ENCODE measurements at regions not wholly inside any gene's neighbourhood (a gene's known extent, or its start where the extent isn't known, plus 50 kb on each side); places are given as distances from the start of the nearest gene placed in this dataset.

DNA sequence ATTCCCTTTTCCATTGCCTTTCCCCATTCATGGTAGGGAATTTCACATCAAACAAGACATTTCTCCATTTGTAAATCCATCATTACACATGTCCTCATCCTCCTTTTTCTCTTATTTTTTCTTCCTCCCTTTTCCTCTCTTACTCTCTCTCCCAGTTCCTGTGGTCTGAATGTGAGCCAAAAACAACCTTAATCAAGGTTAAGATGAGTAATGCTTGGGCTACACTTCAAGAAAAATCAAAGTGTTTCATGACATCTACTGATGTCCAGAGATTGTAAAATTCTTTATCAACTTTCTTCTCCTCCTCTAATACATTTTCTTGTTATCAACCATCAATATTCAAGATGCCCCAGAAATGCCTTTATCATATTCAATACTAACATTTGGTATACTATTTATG, 172.5 kb upstream of the PRNP start:
- DNase-seq (ENCODE audit: low read depth): peak; percentile 90

DNA sequence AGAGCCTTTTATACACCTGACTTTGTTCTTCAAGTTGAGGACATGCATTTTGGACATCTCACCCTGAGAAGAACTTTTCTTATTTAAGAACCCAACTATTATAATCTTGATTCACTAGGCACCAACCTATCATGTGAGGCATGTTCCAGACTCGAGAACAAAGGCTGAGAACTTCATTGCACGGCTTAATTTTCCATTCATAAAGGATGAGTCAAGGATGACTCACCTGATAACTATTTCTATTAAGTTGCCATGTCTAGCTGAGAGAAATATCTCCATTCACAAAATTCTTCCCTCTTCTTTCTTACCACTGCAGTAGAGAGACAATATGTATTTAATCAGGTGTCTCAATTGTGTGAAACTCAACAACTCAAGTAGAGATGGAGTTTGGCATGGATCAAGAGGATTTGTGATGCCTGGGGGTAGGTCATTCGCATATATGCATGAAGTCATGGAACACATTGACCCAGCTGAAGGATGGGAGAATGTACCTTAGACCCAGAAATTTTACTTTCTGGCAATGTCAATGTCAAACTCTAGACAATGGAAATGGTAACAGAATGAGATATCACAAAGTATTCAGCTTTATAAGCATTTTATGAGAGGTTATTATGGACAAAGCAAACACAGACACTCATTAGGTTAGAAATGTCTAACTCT, 173.2 kb upstream of the PRNP start:
- peak; percentile 97 for DNase-seq (ENCODE audit: low read depth)

DNA sequence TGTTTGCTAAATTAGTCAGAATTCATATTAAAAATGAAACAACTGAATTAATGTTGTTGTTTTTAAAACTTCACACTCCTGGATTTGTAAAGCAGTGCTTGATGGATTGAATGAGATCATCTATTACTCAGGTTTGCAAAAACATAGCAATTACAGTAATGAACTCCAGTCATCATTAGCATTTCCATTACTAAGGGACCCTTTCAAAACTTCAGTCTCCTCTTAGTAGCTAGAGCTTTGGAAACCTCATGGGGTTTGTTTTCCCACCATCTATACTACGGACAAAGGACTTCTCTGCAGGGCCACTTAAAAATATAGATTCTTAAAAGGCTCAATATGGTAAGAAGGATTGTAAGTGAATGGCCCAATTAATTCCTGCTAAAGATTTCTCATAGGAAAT, 174.5 kb upstream of the PRNP start:
- DNase-seq (ENCODE audit: low read depth): no peak

DNA sequence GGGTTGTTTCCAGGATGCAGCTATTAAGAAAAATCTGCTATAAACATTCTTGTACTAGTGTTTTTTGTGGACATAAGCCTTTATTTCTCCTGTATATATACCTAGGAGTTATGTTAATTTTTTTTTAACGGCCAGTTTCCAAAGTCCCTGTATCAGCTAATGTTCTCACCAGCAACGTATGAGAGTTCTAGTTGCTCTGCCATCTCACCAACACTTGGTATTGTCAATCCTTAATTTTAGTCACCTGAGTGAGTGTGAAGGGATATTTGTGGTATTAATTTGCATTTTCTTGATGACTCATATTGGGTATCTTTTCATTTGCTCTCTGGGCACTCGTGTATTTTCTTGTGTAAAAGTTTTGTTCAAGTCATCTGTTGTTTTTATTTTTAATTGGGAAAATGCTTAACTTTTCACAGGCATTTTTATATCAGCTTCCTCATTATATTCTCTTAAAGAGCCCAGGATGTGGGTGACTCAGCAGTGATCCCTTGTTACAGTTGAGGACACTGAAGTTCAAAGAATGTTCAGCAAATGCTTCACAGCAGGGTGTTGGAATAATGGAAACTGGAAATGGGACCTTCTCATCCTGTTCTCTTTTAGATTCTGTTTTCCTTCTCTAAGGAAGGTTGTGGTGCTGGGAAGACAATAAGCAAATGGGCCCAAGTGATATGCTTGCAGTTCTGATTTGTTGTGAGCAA, 176.3 kb upstream of the PRNP start:
- DNase-seq (ENCODE audit: low read depth): peak; percentile 64

DNA sequence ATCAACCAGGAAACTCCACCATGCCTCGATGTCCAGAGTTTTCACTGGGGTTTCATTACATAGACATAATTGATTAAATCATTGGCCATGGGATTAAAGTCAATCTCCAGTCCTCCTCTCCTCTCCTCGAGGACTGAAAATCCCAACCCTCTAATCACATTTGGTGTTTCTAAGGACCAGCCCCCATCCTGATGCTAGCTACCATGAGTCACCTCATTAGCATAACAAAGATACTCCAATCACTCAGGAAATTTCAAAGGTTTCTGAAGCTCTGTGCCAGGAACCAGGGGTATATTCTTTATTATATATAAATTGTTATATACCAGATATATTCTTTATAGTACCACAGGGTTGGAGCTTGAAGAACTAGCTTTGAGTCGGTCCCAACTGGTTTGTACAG, 177.5 kb upstream of the PRNP start:
- DNase-seq (ENCODE audit: low read depth): no peak

DNA sequence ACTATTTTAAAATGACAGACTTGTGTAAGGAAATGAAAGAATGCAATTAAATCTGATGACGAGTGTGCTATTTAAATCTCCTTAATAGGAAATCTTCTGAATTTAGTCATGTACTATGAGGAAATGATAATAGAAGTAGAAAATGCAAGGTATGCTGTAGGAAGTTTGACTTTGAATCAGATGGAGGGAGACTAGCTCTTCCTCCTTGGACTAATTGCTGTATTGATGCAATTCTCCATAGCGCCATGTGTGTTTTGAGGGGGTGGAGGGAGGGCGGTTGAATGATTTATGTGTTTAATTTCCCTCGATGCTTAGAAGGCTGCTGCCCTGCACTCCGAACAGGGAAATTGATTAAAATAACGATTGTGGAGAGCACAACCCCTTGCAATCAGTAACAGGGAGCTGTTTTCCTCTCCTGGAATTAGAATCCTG, 179.0 kb upstream of the PRNP start:
- peak; percentile 65 for DNase-seq (ENCODE audit: low read depth)

DNA sequence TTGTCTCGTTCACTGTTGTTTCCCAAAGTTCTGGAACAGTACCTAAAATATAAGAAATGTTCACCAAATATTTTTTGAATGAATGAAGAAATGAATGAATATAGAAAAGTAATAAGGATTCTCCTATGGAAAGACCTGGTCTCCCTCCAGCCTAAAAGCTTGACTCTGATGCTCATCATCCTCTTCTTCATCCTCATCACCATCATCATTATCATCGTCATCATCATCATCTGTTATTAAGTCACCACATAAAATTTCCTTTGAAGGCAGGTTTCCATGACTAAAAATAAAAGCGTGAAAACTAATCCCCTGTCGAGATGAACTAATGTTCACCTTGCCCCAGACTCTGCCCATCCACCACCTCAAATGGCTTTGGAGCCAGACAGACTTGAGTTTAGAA, 181.4 kb upstream of the PRNP start:
- DNase-seq (ENCODE audit: low read depth): no peak

DNA sequence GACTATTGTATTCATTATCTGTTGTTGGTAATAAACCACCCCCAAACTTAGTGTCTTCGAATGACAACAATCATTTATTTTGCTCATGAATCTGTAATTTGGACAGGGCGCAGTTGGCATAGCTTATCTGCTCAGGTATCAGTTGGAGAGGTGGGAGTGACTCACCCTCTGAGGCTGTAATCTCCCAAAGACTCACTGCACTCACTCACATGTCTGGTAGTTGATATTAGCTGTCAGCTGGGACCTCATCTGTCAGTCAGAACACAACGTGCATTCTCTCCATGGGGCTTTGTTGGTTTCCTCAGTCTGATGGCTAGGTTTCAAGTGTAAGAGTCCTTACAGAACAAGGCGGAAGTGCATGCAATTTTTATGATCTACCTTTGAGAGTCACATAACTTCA, 183.5 kb upstream of the PRNP start:
- DNase-seq (ENCODE audit: low read depth): no peak

DNA sequence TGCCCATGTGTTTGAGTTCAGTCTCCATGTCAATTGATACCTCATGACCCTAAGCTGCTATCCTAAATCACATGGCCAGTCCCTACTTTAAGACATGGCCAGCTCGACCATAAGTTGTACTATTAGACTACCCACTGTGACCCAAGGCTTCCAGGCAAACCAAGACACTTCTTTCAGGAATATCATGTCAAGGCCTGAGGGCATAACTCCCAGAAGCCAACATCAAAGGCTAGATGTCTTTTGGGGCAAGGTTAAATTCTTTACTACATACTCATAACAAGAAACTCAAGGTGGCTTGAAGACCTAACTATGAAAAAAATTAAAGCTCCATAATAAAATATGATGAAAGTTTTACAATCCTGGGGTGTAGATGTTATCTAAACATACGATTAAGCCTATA, 192.9 kb upstream of the PRNP start:
- DNase-seq (ENCODE audit: low read depth): no peak

DNA sequence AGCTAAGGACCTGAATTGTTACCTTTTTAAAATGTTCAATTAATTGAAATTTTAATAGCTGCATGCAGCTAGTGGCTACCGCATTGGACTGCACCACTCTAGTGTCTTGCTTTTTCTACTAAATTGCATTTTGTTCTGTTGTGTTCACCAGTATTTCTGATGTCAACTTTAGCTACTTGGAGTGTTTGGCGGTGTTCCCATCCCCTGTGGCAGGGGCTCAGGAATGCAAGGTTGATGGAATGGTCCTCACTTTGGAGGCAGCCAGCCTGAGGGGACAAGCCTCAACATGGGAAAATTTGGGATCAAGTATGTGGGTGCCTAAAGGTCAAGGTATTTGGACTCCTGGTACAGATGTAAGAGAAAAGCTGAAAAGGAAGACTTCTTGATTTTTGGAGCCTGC, 194.6 kb upstream of the PRNP start:
- DNase-seq (ENCODE audit: low read depth): no peak

DNA sequence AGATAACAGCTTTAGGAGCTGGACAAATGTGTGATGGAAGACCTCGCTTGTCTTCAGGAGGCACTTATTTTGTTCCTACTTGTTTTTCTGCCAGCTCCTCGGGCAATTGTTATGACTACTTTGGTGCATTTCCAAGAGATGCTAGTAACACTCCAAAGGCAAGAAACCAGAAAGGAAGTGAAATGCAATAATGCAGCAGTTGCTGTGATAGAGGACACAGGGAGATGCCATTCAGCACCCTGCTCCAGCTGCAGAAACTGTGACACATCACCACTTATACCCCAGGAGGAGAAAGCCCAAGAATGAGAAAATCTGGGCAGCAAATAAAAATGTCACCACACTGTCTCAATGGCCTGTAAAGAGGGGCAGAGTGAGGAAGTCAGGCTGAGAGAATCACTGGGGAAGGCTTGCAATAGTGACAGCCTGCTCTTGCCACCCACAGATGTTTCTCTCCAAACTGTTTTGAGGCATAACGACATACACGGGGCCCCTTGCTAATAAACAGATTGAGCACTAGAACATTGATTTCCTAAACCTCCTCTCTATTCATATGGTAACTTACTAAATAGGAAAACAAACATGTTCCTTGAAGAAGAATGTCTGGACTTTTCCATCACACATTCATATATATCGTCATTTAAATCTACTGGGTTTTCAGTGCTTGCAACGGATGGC, 195.5 kb upstream of the PRNP start:
- peak; percentile 49 for DNase-seq (ENCODE audit: low read depth)

DNA sequence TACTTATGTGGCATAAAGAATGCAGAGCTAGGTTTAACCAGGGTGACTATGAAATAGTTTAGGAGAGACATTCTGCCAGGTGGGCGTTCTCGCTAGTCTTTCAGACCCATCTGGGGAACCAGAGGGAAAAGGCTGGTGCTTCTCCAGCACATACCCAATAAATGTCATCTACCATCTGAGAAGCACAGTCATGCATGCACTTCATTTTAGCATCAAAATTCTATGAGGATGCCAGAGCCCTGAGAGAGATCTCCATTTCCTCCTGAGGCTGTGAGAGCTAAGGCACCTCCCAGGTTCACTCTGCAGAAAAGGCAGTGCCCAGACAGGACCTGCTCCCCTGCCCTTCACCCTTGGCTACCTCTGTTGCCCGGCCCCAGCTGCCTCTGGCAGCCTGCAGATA, 196.2 kb upstream of the PRNP start:
- no peak for DNase-seq (ENCODE audit: low read depth)

DNA sequence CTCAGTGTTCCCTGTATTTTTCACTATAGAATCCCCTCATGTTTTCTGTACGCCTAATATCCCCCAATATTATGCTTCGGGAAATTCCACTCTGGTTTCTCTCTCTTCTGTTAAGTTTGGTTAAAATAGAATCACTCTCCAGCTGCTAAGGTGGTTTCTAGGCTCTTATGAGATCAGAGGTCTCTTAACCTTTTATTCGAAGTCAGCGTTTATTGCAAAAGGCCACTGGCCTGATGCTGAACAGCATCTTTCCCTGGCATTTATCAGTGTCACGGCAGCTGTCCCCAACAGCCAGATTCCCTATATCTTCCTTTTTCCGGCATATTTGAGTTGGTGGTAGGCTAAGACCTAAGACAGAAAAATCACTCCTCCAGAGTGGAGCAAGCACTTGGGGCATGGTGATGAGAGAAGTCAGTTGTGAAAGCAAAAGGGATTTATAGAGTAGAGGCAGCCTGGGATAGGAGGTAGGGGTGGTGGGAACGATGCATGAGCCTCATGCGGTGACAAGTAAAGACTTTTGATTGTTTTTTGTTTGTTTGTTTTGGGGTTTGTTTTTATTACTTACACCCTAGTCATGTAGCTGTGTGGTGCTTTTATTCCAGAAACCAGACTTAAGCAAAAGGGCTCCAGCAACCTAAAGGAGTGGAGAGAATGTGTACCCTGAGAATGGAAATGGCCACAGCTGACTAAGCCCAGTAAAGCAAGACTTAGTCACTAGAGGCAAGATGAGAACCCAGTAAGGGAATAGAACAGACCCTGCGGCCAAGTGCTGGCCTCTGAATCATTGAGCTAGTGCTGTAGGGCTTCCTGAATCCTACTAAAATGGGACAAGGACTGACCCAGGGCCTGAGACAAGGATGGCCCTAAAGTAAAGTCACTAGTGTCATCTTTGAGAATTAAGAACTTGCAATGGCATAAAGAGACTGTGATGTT, 197.6 kb upstream of the PRNP start:
- DNase-seq (ENCODE audit: low read depth): peak; percentile 84

DNA sequence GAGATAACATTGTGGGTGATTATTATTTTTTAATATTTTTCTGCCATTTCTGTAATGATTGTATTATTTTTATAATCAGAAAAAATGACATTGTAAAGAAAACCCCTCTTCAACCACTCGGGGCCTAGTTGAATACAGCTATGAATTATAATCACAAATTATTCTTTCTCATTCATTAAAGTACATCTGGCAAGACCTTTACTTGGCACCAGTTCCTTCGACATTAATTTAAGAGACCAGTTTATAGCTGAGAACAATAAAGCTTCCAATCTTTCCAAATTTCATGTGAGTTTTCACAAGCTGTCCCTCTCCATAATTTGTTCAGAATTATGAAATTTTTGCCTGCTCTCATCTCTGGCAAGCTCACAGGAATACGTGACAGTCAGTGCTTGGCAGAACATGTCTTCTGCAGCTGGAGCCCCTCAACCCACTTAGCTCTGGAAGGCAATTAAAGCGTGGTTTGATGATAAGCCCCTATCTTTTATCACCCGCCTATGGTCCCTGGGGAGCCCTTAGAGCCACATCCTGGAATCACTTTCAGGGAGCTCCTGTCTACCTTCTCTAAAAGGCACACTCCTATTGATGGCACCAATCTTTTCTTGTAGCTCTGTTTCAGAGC, 201.8 kb upstream of the PRNP start:
- DNase-seq (ENCODE audit: low read depth): no peak

DNA sequence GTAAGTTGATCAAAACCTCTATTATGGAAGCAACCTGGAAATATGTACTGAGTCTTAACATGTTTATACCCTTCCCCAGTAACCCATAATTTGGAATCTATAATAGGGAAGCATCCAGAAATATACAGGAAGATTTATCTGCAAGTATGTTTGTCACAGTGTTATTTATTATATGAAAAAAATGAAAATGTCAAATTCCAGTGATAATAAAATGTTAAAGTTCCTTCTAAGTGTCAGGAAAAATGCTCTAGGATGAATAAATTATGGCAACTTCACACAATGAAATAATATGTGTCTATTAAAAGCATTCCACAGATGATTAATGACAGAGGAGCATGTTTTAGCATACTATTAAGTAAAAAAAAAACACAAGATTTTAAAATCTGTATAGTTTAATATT, 202.3 kb upstream of the PRNP start:
- no peak for DNase-seq (ENCODE audit: low read depth)

DNA sequence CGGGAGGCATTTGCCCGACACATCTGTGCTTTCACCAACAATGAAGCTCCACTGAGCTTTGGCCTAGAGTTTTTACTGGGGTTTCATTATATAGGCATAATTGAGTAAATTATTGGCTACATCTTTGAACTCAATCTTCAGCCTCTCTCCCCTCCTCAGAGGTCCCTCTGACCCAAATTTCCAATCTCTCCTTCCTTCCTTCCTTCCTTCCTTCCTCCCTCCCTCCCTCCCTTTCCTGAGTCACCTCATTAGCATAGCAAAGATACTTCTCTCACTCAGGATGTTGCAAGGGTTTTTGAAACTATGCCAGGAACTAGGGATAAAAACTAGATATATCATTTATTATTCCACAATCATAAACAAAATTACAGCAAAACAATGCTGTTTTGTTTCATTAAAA, 202.8 kb upstream of the PRNP start:
- DNase-seq (ENCODE audit: low read depth): peak; percentile 56

DNA sequence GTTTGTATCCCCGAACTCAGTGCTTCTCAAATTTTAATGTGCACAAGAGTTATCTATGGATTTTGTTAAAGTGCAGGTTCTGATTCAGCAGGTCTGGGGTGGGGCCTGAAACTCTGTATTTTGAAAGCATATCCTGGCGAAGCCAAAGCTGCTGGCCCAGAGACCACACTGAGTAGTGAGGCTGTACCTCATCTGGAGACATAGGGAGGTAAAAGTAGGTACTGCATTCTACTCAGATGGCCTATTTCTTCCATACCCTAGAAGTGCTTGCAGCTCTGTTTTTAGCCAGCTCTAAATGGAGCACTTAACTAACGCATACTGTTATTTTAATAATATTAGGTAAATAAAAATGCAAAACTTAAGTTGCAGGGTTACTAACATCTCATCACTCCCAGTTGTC, 206.2 kb upstream of the PRNP start:
- no peak for DNase-seq (ENCODE audit: low read depth)

DNA sequence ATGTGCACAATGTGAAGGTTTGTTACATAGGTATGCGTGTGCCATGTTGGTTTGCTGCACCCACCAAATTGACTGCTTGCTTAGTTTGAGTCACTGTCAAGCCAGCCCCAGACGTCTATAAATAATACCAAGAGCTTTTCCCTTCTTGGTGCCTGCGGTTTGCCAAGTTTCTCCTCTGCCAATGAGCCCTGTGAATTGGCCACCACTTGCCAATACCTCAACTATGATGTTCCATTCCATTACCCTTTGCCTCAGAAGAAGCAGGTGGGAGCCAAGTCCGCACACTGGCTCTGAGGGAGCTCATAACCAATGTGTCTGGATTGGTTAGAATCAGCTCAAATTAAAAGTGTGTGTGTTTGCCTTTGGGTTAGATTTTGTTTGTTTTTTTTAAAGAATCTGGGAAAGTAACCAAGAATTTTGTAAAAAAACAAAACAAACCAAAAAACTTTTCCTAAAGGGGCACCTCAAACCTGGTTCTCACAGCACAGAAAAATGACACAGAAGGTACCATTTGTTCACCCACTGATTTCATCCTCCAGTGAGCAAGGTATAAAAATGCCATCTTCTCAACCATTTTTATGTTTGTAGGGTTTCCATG, 209.3 kb upstream of the PRNP start:
- DNase-seq (ENCODE audit: low read depth): peak; percentile 72

DNA sequence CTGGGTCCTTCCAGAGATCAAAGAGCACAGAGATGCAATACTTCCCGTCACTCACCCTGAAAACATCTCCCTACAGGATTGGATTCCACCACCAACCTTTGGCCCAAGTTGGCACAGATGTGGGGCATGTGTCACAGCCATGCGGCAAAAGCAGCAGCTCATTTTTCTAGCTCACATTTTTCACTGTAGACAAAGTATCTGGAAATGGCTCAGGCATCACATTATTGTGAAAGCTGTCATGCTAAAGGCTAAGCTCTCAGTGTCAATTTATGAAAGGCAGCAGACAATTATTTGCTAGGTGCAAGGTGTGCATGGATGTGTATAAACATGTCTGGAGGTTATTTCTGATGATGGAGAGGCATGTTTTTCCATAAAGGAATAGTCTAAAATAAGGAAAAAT, 213.3 kb upstream of the PRNP start:
- DNase-seq (ENCODE audit: low read depth): peak; percentile 53

DNA sequence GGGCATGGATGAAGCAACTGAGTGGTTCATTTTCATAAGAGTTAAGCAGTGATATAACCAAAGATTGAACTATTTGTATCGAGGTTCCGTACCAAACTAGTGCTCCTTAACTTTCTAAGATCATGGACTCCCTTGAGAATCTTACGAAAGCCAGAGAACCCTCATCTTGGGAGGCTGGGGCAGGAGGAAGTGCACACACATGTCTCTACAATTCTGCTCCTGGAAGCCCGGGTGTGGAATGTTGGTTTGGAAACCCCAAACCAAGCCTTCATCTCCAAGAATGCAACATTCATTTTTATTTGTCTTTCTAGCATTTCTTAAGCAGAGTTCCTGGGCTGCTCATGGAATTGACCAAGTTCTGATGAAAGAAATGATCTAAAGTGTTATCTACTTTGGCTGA, 215.0 kb upstream of the PRNP start:
- no peak for DNase-seq (ENCODE audit: low read depth)

DNA sequence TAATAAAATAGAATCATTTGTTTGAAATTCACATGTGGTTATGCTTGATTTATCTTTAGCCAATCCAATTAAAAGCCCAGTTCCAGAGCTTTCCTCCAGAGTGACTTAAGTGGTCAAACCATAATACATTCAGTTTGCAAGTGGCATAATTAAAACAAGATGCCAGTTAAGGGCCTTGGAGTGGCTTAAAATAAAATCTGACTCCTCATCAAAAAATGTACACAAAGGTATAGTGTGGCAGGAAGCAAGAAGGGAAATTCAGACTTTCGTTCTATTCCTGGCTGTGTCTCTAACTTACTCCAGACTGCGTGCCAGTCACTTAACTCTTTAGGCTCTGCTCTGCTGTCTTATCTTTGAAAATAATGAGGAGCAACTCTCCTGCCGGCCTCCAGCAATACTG, 215.9 kb upstream of the PRNP start:
- DNase-seq (ENCODE audit: low read depth): peak; percentile 39

Data from LHCN-M2 (cell line).